Stimulated activated naive CD8-positive, alpha-beta T cell treated with anti-CD3 and anti-CD28 coated beads, Interleukin-15, Interleukin-2, amounts not matched to agents 100 ng/mL and 50 ng/mL, for 24 hours (primary cell): ENCODE measurements at regions not wholly inside any gene's neighbourhood (a gene's known extent, or its start where the extent isn't known, plus 50 kb on each side); places are given as distances from the start of the nearest gene placed in this dataset.

Source experiments
- H3K27ac Mint-ChIP-seq: one replicate; pipeline ENCODE4 v1.8.0; 2021; ENCODE audit warnings: mild to moderate bottlenecking, mixed read lengths
- H3K27me3 Mint-ChIP-seq: one replicate; pipeline ENCODE4 v1.8.0; 2021; ENCODE audit warnings: mixed read lengths
- H3K36me3 Mint-ChIP-seq: one replicate; pipeline ENCODE4 v1.8.0; 2021; ENCODE audit warnings: low read depth, mixed read lengths
- H3K4me1 Mint-ChIP-seq: one replicate; pipeline ENCODE4 v1.8.0; 2021; ENCODE audit warnings: low read depth, mixed read lengths
- H3K4me3 Mint-ChIP-seq: one replicate; pipeline ENCODE4 v1.8.0; 2021; ENCODE audit warnings: mild to moderate bottlenecking, mixed read lengths
- H3K9me3 Mint-ChIP-seq: one replicate; pipeline ENCODE4 v1.8.0; 2021; ENCODE audit warnings: mixed read lengths

GRCh38 chr12:24759155-24759554, 189.7 kb downstream of the BCAT1 start:
- H3K27me3 Mint-ChIP-seq: peaks cover 9% of the 10 kb centered on the region
- H3K4me1 Mint-ChIP-seq: peaks cover 5% of the 10 kb centered on the region
- no peak overlapping the region for H3K27ac Mint-ChIP-seq
- H3K9me3 Mint-ChIP-seq: no peaks in the 10 kb centered on the region
- no peak overlapping the region for H3K4me3 Mint-ChIP-seq
- H3K36me3 Mint-ChIP-seq: no peaks in the 10 kb centered on the region

DNA sequence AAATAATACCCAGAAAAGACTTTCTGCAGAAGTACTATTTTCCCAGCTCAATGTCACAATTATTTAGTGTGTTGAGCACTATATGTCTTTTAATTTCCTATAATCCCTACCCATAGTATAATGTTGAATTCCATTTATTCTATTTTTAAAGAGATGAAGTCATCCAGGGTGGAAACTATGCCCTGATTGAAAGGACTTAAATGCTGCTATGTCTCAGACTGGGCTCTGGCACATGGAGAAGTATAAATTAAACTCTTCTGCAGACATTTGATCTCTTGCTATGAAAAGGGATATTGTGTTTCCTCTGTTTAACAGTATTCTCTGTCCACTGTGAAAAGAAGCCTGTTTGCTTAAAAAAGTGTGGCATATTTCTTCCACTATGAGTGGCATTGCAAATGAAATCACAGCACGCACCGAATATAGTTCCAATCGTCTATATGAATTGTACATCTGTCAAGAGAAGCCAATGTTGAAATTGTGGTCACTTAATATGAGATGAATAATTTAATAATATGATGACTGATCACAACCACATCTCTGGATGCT, 192.3 kb downstream of the BCAT1 start:
- no peak overlapping the region for H3K4me3 Mint-ChIP-seq
- H3K9me3 Mint-ChIP-seq: no peaks in the 10 kb centered on the region
- no peak overlapping the region for H3K27ac Mint-ChIP-seq
- peaks cover 19% of the 10 kb centered on the region for H3K27me3 Mint-ChIP-seq
- H3K36me3 Mint-ChIP-seq: no peaks in the 10 kb centered on the region
- peaks cover 10% of the 10 kb centered on the region for H3K4me1 Mint-ChIP-seq

- Mint-ChIP-seq H3K9me3 (no peaks in the 10 kb centered on the region), H3K4me1 (peaks cover 19% of the 10 kb centered on the region), H3K4me3 (no peak overlapping the region), H3K36me3 (no peaks in the 10 kb centered on the region), H3K27me3 (peaks cover 21% of the 10 kb centered on the region), H3K27ac (no peak overlapping the region)
These were observed 193.9 kb downstream of the BCAT1 start for GRCh38 chr12:24754690-24755638.

GRCh38 chr12:24752763-24753462, 196.0 kb downstream of the BCAT1 start:
- H3K36me3 Mint-ChIP-seq: no peaks in the 10 kb centered on the region
- peaks cover 19% of the 10 kb centered on the region for H3K4me1 Mint-ChIP-seq
- no peaks in the 10 kb centered on the region for H3K9me3 Mint-ChIP-seq
- H3K27ac Mint-ChIP-seq: no peak overlapping the region
- H3K27me3 Mint-ChIP-seq: peaks cover 21% of the 10 kb centered on the region
- H3K4me3 Mint-ChIP-seq: no peak overlapping the region

GRCh38 chr12:24751181-24751580, 197.7 kb downstream of the BCAT1 start:
- no peak overlapping the region for H3K4me3 Mint-ChIP-seq
- peaks cover 17% of the 10 kb centered on the region for H3K27me3 Mint-ChIP-seq
- H3K4me1 Mint-ChIP-seq: peaks cover 19% of the 10 kb centered on the region
- H3K9me3 Mint-ChIP-seq: no peaks in the 10 kb centered on the region
- H3K27ac Mint-ChIP-seq: no peak overlapping the region
- H3K36me3 Mint-ChIP-seq: no peaks in the 10 kb centered on the region

- H3K4me3 Mint-ChIP-seq: no peak overlapping the region
- no peak overlapping the region for H3K27ac Mint-ChIP-seq
- peaks cover 19% of the 10 kb centered on the region for H3K4me1 Mint-ChIP-seq
- peaks cover 17% of the 10 kb centered on the region for H3K27me3 Mint-ChIP-seq
- H3K9me3 Mint-ChIP-seq: no peaks in the 10 kb centered on the region
- no peaks in the 10 kb centered on the region for H3K36me3 Mint-ChIP-seq
These were observed 198.6 kb downstream of the BCAT1 start for GRCh38 chr12:24750263-24750662.

DNA sequence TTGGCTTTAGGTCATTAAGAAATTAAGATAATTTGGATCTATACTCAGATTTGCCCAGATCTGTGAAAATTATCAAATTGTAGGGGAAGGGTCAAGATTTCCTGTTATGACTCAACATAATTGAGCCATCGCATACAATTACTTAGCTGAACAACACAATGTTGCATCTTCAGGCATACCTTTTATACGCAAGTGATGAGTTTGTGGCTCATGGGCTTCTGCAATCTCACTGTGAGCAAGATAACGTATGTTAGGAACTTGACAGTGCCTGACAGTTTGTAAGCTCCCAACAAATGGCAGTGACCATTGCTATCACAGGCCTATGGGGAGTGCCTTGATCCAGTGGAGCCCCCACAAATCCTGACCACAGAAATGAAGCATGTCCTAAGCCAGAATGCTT, 199.7 kb downstream of the BCAT1 start:
- Mint-ChIP-seq H3K4me1 (peaks cover 14% of the 10 kb centered on the region), H3K27me3 (peaks cover 12% of the 10 kb centered on the region), H3K9me3 (no peaks in the 10 kb centered on the region), H3K27ac (no peak overlapping the region), H3K4me3 (no peak overlapping the region), H3K36me3 (no peaks in the 10 kb centered on the region)

DNA sequence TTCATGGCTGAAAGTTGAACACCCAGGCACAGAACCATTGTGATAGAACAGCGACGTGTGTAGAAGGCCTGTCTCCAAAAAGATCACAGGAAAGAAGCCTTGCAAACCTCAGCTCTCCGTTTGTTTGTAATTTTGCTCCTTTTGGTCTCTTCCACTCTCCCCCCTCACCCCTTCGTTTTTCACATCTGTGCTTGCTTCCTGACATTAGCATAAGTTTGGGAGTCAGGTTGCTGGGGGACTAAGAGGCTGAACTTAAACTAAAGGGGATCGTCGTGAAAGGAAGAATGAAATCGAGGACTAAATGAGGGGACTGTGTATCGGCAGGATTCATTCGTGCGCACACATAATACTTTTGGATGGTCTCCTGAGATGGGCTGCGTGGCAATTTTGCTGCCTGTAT, 200.6 kb downstream of the BCAT1 start:
- Mint-ChIP-seq H3K27ac (no peak overlapping the region), H3K27me3 (peaks cover 12% of the 10 kb centered on the region), H3K4me3 (no peak overlapping the region), H3K4me1 (peaks cover 14% of the 10 kb centered on the region), H3K9me3 (no peaks in the 10 kb centered on the region), H3K36me3 (no peaks in the 10 kb centered on the region)

DNA sequence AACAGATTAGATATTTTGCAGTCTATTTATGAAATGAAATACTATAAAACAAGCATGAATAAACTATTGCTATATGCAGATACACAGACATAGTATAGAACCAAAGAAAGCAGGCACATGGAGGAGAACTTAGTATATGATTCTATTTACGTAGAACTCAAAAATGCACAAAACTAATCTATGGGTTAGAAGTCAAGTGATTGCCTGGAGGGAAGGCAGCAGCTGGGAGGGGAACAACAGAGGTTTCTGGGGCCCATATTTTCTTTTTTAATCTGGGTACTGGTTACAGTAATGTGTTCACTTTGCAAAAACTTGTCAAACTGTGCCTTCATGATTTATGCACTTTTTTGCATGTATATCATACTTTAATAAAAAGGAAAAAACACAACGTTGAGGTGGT, 202.0 kb downstream of the BCAT1 start:
- H3K27ac Mint-ChIP-seq: no peak overlapping the region
- H3K9me3 Mint-ChIP-seq: no peaks in the 10 kb centered on the region
- H3K27me3 Mint-ChIP-seq: peaks cover 5% of the 10 kb centered on the region
- H3K36me3 Mint-ChIP-seq: no peaks in the 10 kb centered on the region
- peaks cover 22% of the 10 kb centered on the region for H3K4me1 Mint-ChIP-seq
- H3K4me3 Mint-ChIP-seq: no peak overlapping the region

- no peaks in the 10 kb centered on the region for H3K27me3 Mint-ChIP-seq
These were observed 202.8 kb downstream of the BCAT1 start for GRCh38 chr12:24746006-24746671.

DNA sequence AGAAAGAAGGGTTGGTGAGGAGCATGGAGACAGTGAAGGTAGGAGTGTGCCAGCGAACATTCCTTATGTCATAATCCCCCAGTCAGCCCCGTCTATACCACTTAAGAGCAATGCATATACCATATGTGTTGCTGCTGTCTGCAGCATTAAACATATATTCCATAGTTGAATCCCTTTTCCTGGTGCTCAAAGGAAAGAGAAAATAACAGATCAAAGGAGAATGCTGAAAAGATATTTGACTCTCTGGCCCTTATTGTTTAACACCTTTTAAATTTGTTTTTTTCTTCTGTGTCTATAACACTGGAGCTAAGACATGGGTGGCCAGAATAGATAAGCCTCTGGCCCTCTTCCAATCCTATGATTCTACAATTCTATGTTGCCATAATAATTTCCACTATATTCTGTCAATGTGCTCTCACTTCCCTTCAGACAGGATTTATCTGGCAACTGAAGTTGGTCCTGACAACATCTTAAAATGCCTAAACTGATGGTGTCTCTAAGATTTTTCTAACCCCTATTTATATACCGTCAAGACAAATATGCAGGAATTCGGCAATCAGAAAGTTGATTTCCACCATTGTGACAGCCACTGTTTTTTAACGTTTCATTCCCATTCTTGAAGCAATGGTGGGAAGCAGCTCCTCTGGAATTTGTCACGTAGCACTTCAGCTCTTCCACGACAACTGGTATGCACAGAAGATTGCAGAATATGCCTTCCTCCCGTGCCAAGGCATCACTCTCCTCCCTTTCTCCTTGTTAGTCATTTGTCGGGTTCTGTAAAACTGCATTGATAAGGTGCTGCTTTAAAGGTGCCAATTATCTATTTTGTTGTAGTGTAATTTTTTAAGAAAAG, 204.7 kb downstream of the BCAT1 start:
- H3K4me1 Mint-ChIP-seq: peaks cover 23% of the 10 kb centered on the region
- no peaks in the 10 kb centered on the region for H3K36me3 Mint-ChIP-seq
- H3K27ac Mint-ChIP-seq: no peak overlapping the region
- H3K27me3 Mint-ChIP-seq: no peaks in the 10 kb centered on the region
- H3K4me3 Mint-ChIP-seq: no peak overlapping the region
- no peaks in the 10 kb centered on the region for H3K9me3 Mint-ChIP-seq

More at GRCh38 chr12:24746006-24746671, 202.8 kb downstream of the BCAT1 start:
- Mint-ChIP-seq H3K36me3 (no peaks in the 10 kb centered on the region), H3K27ac (no peak overlapping the region), H3K4me1 (peaks cover 21% of the 10 kb centered on the region), H3K9me3 (no peaks in the 10 kb centered on the region), H3K4me3 (no peak overlapping the region)

DNA sequence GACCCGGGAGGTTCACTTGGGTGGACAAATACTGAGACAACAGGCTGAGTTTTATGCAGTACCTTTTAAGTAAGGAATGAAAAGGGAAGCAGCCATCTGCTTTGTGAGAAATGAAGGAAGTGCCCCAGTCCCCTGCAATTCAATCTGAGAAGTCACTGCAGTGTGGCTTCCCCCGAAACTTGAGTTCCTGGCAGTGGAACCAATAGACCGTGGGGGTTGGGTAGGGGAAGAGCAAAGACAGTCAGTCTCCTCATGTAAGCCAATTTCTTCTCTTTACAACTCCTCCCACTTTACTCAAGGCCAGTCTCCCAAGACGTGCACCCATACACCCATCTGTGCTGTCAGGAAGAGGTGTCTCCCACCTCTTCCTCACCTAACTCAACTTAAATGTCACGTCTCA, 206.5 kb downstream of the BCAT1 start:
- H3K27ac Mint-ChIP-seq: peak overlapping the region; percentile 42

DNA sequence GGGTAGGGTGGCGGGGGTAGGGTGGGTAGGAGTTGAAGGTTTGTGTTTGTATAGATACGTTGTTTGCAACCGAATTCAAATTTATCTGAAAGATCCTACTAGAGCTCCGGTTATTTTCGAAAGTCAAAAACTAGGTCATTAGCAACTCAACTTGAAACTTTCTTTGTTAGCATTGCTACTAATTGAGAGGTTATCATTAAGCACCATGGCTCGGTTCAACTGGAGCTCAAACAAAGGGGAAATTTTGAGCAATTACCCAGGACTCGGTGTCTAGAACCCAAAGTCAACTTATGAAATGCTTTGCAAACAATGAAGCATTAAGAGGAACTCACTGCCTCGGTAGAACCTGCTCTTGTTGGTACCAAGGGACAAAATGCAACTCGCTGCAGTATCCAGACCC, 207.7 kb downstream of the BCAT1 start:
- Mint-ChIP-seq H3K27ac (no peak overlapping the region), H3K9me3 (no peaks in the 10 kb centered on the region), H3K36me3 (no peaks in the 10 kb centered on the region), H3K4me3 (no peak overlapping the region), H3K27me3 (no peaks in the 10 kb centered on the region), H3K4me1 (peaks cover 23% of the 10 kb centered on the region)

More for the DNA sequence above, 206.5 kb downstream of the BCAT1 start:
- peaks cover 23% of the 10 kb centered on the region for H3K4me1 Mint-ChIP-seq
- H3K27me3 Mint-ChIP-seq: no peaks in the 10 kb centered on the region
- H3K4me3 Mint-ChIP-seq: no peak overlapping the region
- no peaks in the 10 kb centered on the region for H3K9me3 Mint-ChIP-seq
- H3K36me3 Mint-ChIP-seq: no peaks in the 10 kb centered on the region
